SK-N-SH treated with all-trans-retinoic acid at 6 μM for 48 hours (cell line): ENCODE measurements at regions not wholly inside any gene's neighbourhood (a gene's known extent, or its start where the extent isn't known, plus 50 kb on each side); places are given as distances from the start of the nearest gene placed in this dataset.

Experiments
- ATAC-seq: fragments of 200-7000 bp; cut with Tn5 transposase; 3 replicates; pipeline ENCODE4 v1.9.1; 2020; ENCODE audit warnings: mild to moderate bottlenecking, moderate library complexity
- ARNTL ChIP-seq: fragments of 450-650 bp; formaldehyde crosslinking; IDR thresholded peaks from 2 replicates; pipeline ENCODE4 v1.5.0; 2020; ENCODE audit warnings: low read depth, mild to moderate bottlenecking, moderate library complexity, borderline replicate concordance
- BACH2 ChIP-seq: fragments of 250-450 bp; sonication (Bioruptor Pico); IDR thresholded peaks from 2 replicates; pipeline ENCODE4 v1.9.0; 2021; ENCODE audit warnings: mild to moderate bottlenecking, borderline replicate concordance
- CREB5 ChIP-seq: fragments of 250-450 bp; sonication (Bioruptor Pico); IDR thresholded peaks from 2 replicates; pipeline ENCODE4 v1.5.1; 2020; ENCODE audit warnings: low read depth, mild to moderate bottlenecking, moderate library complexity
- CSDC2 ChIP-seq: fragments of 250-450 bp; sonication (Bioruptor Pico); IDR thresholded peaks from 2 replicates; pipeline ENCODE4 v1.5.0; 2020; ENCODE audit warnings: mild to moderate bottlenecking, moderate library complexity
- CSRNP3 ChIP-seq: fragments of 250-450 bp; sonication (Bioruptor Pico); IDR thresholded peaks from 2 replicates; pipeline ENCODE4 v1.5.1; 2021; ENCODE audit warnings: mild to moderate bottlenecking, moderate library complexity
- ESRRG ChIP-seq: fragments of 250-450 bp; sonication (Bioruptor Pico); IDR thresholded peaks from 2 replicates; pipeline ENCODE4 v1.6.1; 2021; ENCODE audit warnings: mild to moderate bottlenecking
- ISL1 ChIP-seq: fragments of 250-450 bp; sonication (Bioruptor Pico); IDR thresholded peaks from 2 replicates; pipeline ENCODE4 v2.1.2; 2022; ENCODE audit warnings: mild to moderate bottlenecking, moderate library complexity
- OSR1 ChIP-seq: fragments of 250-450 bp; sonication (Bioruptor Pico); IDR thresholded peaks from 2 replicates; pipeline ENCODE4 v1.8.0; 2022; ENCODE audit warnings: moderate library complexity, mild to moderate bottlenecking, inconsistent platforms
- POU6F1 ChIP-seq: fragments of 250-450 bp; sonication (Bioruptor Pico); IDR thresholded peaks from 2 replicates; pipeline ENCODE4 v1.8.0; 2021; ENCODE audit warnings: low read depth, mild to moderate bottlenecking, moderate library complexity, borderline replicate concordance
- PPARA ChIP-seq: fragments of 250-450 bp; sonication (Bioruptor Pico); IDR thresholded peaks from 2 replicates; pipeline ENCODE4 v1.5.0; 2020; ENCODE audit warnings: mild to moderate bottlenecking, borderline replicate concordance
- TCF4 ChIP-seq: fragments of 250-450 bp; sonication (Bioruptor Pico); IDR thresholded peaks from 2 replicates; pipeline ENCODE4 v1.8.0; 2021; ENCODE audit warnings: mild to moderate bottlenecking, moderate library complexity, borderline replicate concordance
- TSHZ2 ChIP-seq: fragments of 250-450 bp; sonication (Bioruptor Pico); IDR thresholded peaks from 2 replicates; pipeline ENCODE4 v1.5.0; 2020; ENCODE audit warnings: mild to moderate bottlenecking, moderate library complexity
- ZC3H10 ChIP-seq: fragments of 250-450 bp; sonication (Bioruptor Pico); IDR thresholded peaks from 2 replicates; pipeline ENCODE4 v1.5.1; 2021; ENCODE audit warnings: mild to moderate bottlenecking, moderate library complexity
- ZNF565 ChIP-seq: fragments of 450-650 bp; formaldehyde crosslinking; conservative IDR thresholded peaks from 2 replicates; pipeline ENCODE4 v1.5.0; 2020; ENCODE audit warnings: low read depth, mild to moderate bottlenecking, moderate library complexity
- ZNF70 ChIP-seq: fragments of 450-650 bp; formaldehyde crosslinking; IDR thresholded peaks from 2 replicates; pipeline ENCODE4 v1.5.0; 2020; ENCODE audit warnings: mild to moderate bottlenecking, moderate library complexity
- ZNF8 ChIP-seq: fragments of 450-650 bp; formaldehyde crosslinking; IDR thresholded peaks from 2 replicates; pipeline ENCODE4 v1.5.0; 2020; ENCODE audit warnings: mild to moderate bottlenecking, moderate library complexity
- TF ChIP-seq, protein P1 (sequence below): fragments of 250-450 bp; sonication (Bioruptor Pico); IDR thresholded peaks from 2 replicates; pipeline ENCODE4 v1.8.0; 2020; ENCODE audit warnings: mild to moderate bottlenecking, moderate library complexity, borderline replicate concordance

DNA sequence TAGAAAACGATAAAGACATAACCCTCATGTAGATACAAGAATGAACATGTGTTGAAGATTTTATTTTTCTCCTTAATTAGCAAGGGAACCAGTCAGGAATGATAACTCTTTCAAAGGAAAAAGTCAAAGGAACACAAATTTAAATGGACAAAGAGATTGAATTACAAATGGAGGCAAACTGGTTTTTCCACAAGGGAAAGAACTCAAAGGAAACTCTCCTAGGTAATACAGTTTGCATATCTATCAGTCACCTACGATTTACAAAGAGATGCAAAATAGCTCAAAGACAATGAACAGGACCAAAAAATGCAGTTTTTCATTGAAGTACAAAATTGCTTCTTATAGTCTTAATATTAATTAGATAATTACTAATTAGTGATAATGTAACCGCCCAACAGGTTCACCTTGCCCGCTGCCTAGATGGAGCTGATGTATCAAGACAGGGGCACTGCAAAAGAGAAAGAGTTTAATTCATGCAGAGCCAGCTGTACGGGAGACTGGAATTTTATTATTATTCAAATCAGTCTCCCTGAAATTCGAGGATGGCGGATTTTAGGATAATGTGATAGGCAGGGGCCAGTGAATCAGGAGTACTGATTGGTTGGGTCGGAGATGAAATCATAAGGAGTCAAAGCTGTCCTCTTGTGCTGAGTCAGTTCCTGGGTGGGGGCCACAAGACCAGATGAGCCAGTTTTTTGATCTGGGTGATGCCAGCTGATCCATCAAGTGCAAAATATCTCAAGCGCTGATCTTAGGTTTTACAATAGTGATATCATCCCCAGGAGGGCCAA, 151.0 kb downstream of the TMEM17 start:
- ATAC-seq, result no peak
- TF ChIP-seq TCF4 (CRISPR knock-in tag), result no peak
- no peak for TF ChIP-seq ESRRG

DNA sequence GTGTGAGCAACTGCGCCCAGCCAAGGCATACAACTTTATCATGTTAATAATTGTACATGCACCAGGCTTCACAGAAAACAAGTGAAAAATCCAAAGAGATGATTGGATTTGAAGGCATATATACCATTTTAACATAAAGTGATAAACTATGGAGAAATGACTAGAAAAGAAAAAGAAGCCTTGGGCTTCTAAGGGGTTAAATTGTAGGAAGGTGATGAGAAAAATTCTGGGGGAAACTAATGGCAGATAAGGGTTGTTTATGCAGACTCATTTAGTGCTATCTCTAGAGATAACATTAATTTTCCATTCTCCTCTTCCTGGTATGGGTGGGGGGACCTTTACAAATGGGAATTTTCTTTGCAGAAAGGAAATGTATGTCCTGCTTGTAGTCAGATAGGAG, 154.0 kb downstream of the TMEM17 start:
- no peak for ATAC-seq

DNA sequence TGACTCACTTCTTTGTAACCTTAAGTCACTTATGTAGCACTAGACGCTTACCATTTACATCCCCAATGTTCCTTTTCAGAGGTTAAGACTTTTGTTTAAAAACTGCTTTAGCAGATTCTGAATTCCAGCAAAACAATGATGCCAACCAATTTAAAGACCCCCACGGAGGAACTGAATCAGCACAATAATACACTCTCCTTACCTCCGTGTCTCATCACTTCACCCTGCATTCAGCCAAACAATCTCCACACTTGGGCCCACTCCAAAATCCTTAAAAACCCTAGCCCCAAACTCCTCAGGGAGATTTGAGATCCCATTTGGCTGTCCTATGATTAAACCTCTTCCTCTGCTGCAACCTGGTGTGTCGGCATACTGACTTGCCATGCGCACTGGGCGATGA, 153.9 kb downstream of the B3GNT2 start:
- no peak for ATAC-seq
- TF ChIP-seq ZNF70, result no peak
- no peak for TF ChIP-seq BACH2 (CRISPR knock-in tag)
- TF ChIP-seq, protein P1, sequence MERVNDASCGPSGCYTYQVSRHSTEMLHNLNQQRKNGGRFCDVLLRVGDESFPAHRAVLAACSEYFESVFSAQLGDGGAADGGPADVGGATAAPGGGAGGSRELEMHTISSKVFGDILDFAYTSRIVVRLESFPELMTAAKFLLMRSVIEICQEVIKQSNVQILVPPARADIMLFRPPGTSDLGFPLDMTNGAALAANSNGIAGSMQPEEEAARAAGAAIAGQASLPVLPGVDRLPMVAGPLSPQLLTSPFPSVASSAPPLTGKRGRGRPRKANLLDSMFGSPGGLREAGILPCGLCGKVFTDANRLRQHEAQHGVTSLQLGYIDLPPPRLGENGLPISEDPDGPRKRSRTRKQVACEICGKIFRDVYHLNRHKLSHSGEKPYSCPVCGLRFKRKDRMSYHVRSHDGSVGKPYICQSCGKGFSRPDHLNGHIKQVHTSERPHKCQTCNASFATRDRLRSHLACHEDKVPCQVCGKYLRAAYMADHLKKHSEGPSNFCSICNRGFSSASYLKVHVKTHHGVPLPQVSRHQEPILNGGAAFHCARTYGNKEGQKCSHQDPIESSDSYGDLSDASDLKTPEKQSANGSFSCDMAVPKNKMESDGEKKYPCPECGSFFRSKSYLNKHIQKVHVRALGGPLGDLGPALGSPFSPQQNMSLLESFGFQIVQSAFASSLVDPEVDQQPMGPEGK (CRISPR knock-in tag), result no peak
- TF ChIP-seq CSRNP3 (CRISPR knock-in tag), result no peak
- TF ChIP-seq TCF4 (CRISPR knock-in tag), result no peak
- no peak for TF ChIP-seq ISL1 (CRISPR knock-in tag)
- no peak for TF ChIP-seq ESRRG
- TF ChIP-seq ZNF8 (CRISPR knock-in tag), result no peak
- TF ChIP-seq ZC3H10 (CRISPR knock-in tag), result no peak
- TF ChIP-seq CSDC2 (CRISPR knock-in tag), result no peak
- no peak for TF ChIP-seq PPARA (CRISPR knock-in tag)
- TF ChIP-seq OSR1, result no peak
- TF ChIP-seq ARNTL (CRISPR knock-in tag), result no peak
- no peak for TF ChIP-seq ZNF565 (CRISPR knock-in tag)
- no peak for TF ChIP-seq POU6F1
- no peak for TF ChIP-seq TSHZ2
- TF ChIP-seq CREB5 (CRISPR knock-in tag), result no peak
- TF ChIP-seq, all 23 proteins: peak for 0

More for the DNA sequence above, 154.0 kb downstream of the TMEM17 start:
- TF ChIP-seq OSR1, result no peak
- no peak for TF ChIP-seq ZNF8 (CRISPR knock-in tag)
- TF ChIP-seq POU6F1, result no peak
